GM13977 (cell line): ENCODE measurements at regions not wholly inside any gene's neighbourhood (a gene's known extent, or its start where the extent isn't known, plus 50 kb on each side); places are given as distances from the start of the nearest gene placed in this dataset.

Experiments
- DNase-seq: peaks from one replicate; pipeline ENCODE4 v3.0.0; 2012; ENCODE audit warnings: low spot score
- in situ Hi-C: fragments of 300-500 bp; cut with MboI; formaldehyde crosslinking; loops from one replicate; pipeline ENCODE4 v1.12.0; 2022; ENCODE audit warnings: low sequenced_read_pairs, low pct_unique_long_range_greater_than_20kb, mixed read lengths, inconsistent platforms; ENCODE audit not compliant: unreplicated experiment
- TF ChIP-seq, protein P1 (sequence below): IDR thresholded peaks from 2 replicates; pipeline ENCODE4 v1.5.1; 2012; ENCODE audit warnings: mild to moderate bottlenecking, control low read depth; ENCODE audit not compliant: insufficient read depth; ENCODE audit errors: extremely low read depth, missing control alignments

- in situ Hi-C loops = no loop called here
- no peak for DNase-seq
- TF ChIP-seq, protein P1, sequence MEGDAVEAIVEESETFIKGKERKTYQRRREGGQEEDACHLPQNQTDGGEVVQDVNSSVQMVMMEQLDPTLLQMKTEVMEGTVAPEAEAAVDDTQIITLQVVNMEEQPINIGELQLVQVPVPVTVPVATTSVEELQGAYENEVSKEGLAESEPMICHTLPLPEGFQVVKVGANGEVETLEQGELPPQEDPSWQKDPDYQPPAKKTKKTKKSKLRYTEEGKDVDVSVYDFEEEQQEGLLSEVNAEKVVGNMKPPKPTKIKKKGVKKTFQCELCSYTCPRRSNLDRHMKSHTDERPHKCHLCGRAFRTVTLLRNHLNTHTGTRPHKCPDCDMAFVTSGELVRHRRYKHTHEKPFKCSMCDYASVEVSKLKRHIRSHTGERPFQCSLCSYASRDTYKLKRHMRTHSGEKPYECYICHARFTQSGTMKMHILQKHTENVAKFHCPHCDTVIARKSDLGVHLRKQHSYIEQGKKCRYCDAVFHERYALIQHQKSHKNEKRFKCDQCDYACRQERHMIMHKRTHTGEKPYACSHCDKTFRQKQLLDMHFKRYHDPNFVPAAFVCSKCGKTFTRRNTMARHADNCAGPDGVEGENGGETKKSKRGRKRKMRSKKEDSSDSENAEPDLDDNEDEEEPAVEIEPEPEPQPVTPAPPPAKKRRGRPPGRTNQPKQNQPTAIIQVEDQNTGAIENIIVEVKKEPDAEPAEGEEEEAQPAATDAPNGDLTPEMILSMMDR = no peak
These were observed 100.1 kb upstream of the CERS6 start for GRCh38 chr2:168355779-168356476.

DNA sequence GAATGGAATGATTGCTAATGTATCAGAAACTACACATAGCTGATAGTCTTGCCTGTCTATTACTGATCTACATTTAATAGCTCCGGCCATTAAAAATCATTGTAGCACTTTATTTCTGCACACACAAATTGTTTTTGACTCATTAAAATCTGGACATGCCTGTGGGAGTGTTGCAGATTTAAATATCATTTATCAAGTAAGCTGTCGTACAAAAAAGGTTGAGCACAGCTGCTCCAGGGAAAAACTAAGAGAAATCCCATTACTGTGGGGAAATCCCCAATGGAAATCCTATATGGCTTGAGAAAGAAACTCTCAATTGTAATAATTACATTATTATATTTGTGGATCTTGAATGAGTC, 99.6 kb upstream of the CERS6 start:
- TF ChIP-seq, protein P1 = no peak
- no peak for DNase-seq
- in situ Hi-C loops = no loop called here

DNA sequence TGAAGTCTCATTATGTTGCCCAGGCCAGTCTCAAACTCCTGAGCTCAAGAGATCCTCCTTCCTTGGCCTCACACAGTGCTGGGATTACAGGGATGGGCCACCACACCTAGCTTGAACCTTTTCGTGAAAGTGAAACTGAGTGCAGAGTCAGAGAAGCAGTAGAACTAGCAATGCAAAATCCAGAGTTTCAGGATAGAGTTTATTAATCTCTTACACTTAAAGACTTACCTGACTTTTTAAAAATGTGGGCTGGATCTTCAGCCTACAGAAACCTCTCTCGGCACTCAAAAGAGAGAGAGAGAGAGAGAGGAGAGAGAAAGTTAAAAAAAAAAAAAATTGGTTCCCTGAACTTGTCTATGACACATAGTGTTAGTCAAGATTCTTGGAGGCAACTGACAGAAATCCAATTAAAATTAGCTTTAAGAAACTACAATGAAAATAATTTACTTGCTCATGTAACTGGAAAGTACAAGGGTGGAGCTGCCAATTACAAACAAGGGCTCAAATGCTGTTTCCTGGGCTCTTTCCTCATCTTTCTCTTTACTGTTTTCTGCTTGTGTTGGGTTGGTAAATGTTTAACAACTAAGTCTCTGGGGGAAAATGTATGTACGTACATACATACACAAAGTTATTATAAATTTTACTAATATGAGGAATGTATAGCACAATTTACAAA, 98.1 kb upstream of the CERS6 start:
- no peak for DNase-seq
- in situ Hi-C loops = no loop called here
- TF ChIP-seq, protein P1 = no peak

DNA sequence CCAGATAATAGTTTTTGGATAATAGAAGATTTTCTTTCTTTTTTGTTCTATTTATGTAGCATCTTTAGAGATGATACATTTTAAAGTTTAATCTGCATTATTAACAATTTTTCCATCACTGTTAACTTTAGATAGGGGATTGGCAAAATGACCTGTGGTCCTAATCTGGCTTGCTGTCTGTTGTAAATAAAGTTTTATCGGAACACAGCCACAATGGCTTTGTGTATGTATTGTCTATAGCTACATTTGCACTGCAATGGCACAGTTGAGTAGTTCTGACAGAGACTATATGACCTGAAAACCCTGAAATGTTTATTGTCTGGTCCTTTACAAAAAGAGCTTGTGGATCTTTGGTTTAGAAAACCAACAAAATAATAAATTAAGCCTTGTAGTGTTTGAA, 97.0 kb upstream of the CERS6 start:
- no peak for DNase-seq
- TF ChIP-seq, protein P1 = no peak
- in situ Hi-C loops = no loop called here

DNA sequence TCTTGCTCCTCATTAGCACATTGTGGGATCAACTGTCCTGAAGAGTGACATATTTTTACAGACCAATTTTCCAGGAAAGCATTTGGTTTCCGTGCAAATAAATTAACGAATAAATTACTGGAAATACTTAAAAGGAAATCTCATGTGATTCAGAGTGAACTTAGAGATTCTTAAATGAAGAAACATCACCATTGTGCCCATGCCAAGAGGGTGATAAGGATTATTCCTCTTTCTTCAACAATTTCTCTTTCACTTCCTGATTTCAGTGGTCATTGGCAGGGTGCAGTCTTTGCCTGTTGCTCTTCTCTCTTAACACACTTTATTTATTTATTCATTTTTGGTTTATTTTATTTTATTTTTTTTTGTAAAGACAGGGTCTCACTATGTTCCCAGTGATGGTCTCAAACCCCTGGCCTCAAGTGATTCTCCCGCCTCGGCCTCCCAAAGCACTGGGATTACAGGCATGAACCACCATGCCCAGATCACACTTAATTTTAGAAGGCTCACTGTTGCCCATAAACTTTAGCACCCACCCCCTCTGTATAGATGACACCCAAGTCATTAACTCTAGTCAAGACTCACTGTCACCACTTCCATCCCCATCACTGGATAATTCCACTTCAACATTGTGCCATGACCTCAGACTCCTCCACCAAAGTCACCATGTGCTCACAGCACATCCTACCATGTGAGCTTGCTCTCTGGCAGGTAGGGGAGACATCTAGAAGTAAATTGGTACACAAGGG, 92.6 kb upstream of the CERS6 start:
- TF ChIP-seq, protein P1 = no peak
- in situ Hi-C loops = no loop called here
- no peak for DNase-seq

GRCh38 chr2:168365094-168365621, 90.9 kb upstream of the CERS6 start:
- no peak for DNase-seq
- in situ Hi-C loops = no loop called here
- TF ChIP-seq, protein P1 = no peak
